Esophagus muscularis mucosa (tissue), 4 donors: ENCODE measurements at regions not wholly inside any gene's neighbourhood (a gene's known extent, or its start where the extent isn't known, plus 50 kb on each side); places are given as distances from the start of the nearest gene placed in this dataset.

Experiments used
- DNase-seq: peaks from one replicate; pipeline ENCODE4 v3.0.0-alpha.2; 2017; ENCODE audit errors: extremely low spot score
- H3K27ac ChIP-seq, 4 donors: fragments of 200-600 bp; sonication (generic); replicated peaks in 1 of 4; 1 replicate in 3 of 4; 2 replicates in 1 of 4; pipeline ENCODE4 v1.5.1; 2016 to 2019; ENCODE audit warnings: mild to moderate bottlenecking in 1 of 4
- H3K27me3 ChIP-seq, 4 donors: fragments of 200-600 bp; sonication (generic); one replicate each; pipeline versions ENCODE4 v1.5.1 to v1.6.0; 2016 to 2019
- H3K36me3 ChIP-seq, 4 donors: fragments of 200-600 bp; sonication (generic); one replicate each; pipeline ENCODE4 v1.5.1; 2016 to 2019
- H3K4me1 ChIP-seq, 4 donors: fragments of 200-600 bp; sonication (generic); one replicate each; pipeline ENCODE4 v1.5.1; 2016 to 2019
- H3K4me3 ChIP-seq, 4 donors: fragments of 200-600 bp; sonication (generic); 1 replicate in 2 of 4; 2 replicates in 2 of 4; pipeline ENCODE4 v1.5.1; 2016 to 2019; ENCODE audit warnings: mild to moderate bottlenecking in 4 of 4, moderate library complexity in 1 of 4
- H3K9me3 ChIP-seq, 4 donors: fragments of 200-600 bp; sonication (generic); 1 replicate in 3 of 4; 2 replicates in 1 of 4; pipeline ENCODE4 v1.5.1; 2016 to 2019
- EP300 ChIP-seq: sonication (generic); formaldehyde crosslinking; IDR thresholded peaks from one replicate; pipeline ENCODE4 v1.6.1; 2017; ENCODE audit warnings: antibody characterized with exemption
- POLR2A ChIP-seq: fragments of 450-650 bp; IDR thresholded peaks from one replicate; pipeline ENCODE4 v1.6.1; 2017; ENCODE audit warnings: antibody characterized with exemption, moderate library complexity, mild to moderate bottlenecking, low read depth
- POLR2AphosphoS5 ChIP-seq, 2 donors: sonication (generic); formaldehyde crosslinking; IDR thresholded peaks; one replicate each; pipeline ENCODE4 v1.6.1; 2017; ENCODE audit warnings: antibody characterized with exemption in 2 of 2
- WGBS: methylation state at CpG from one replicate; pipeline ENCODE4 v1.1.5; 2018; 5-methylcytosine and 5-hydroxymethylcytosine counted together
- intact Hi-C: fragments of 100-400 bp; cut with DNase I; formaldehyde crosslinking; loops from one replicate; pipeline ENCODE4 v1.15.1; 2023
- TF ChIP-seq, protein P1 (sequence below), 3 experiments: fragments of 200-600 bp in 2 of 3; fragments of 450-650 bp in 1 of 3; sonication (generic) in 2 of 3; IDR thresholded peaks; one replicate each; pipeline ENCODE4 v1.5.1; 2017 to 2019; ENCODE audit warnings: antibody characterized with exemption in 3 of 3, mild to moderate bottlenecking in 2 of 3, moderate library complexity in 1 of 3

DNA sequence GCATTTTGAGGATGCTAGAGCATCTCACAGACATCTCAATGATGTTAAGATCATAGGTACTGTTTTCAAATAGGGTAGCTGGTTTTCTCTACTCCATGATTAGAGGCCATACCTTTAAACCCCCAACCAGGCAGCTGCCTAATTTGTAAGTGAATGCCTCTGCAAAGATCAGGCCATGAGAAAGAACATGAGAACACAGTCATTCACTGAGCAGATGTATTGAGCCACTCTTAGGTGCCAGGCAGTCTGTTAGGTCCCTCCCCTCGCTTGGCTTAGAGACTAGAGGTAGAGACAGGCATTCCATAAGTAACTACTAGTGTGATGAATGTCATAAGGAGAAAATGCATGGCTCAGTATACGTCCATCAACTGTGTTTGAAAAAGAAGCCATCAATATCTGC is 410.0 kb downstream of the FGF9 start:
- Histone ChIP-seq H3K27ac (no peak overlapping the region), H3K4me3 (no peak overlapping the region), H3K36me3 (no peaks in the 10 kb centered on the region), H3K4me1 (no peaks in the 10 kb centered on the region), H3K27me3 (no peaks in the 10 kb centered on the region), H3K9me3 (no peaks in the 10 kb centered on the region)
- intact Hi-C loops, result no loop called here
- no peak for TF ChIP-seq EP300
- no peak for TF ChIP-seq POLR2AphosphoS5 (IDR thresholded peaks at IDR 0.05)
- TF ChIP-seq, protein P1, sequence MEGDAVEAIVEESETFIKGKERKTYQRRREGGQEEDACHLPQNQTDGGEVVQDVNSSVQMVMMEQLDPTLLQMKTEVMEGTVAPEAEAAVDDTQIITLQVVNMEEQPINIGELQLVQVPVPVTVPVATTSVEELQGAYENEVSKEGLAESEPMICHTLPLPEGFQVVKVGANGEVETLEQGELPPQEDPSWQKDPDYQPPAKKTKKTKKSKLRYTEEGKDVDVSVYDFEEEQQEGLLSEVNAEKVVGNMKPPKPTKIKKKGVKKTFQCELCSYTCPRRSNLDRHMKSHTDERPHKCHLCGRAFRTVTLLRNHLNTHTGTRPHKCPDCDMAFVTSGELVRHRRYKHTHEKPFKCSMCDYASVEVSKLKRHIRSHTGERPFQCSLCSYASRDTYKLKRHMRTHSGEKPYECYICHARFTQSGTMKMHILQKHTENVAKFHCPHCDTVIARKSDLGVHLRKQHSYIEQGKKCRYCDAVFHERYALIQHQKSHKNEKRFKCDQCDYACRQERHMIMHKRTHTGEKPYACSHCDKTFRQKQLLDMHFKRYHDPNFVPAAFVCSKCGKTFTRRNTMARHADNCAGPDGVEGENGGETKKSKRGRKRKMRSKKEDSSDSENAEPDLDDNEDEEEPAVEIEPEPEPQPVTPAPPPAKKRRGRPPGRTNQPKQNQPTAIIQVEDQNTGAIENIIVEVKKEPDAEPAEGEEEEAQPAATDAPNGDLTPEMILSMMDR (IDR thresholded peaks at IDR 0.05), result no peak
- no peak for TF ChIP-seq POLR2A
- no peak for DNase-seq
- 80% methylated on average over 2 of the region's 2 CpGs for WGBS

DNA sequence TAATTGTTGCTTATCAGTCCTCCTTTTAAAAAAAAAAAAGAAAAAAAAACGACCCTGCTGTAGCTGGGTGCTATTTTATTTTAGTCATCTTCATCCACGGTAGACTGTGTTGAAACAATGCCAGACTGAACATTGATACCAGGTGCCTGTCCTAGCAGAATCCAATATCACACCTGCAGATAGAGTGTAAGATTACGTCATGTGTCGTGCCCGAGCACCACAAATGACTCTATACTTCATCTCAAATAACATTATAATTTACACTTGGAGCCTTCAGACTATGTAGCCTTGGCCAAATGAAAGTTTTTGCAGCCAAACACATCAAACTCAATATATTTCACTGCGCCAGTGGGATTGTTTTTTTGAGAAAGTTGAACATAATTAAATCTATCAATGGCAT is 410.6 kb downstream of the FGF9 start:
- H3K27me3 ChIP-seq, result no peaks in the 10 kb centered on the region
- no peaks in the 10 kb centered on the region for H3K36me3 ChIP-seq
- TF ChIP-seq EP300, result no peak
- TF ChIP-seq, protein P1 (IDR thresholded peaks at IDR 0.05), result no peak
- no peak for TF ChIP-seq POLR2A
- H3K9me3 ChIP-seq, result no peaks in the 10 kb centered on the region
- intact Hi-C loops, result no loop called here
- no peaks in the 10 kb centered on the region for H3K4me1 ChIP-seq
- no peak overlapping the region for H3K27ac ChIP-seq
- H3K4me3 ChIP-seq, result no peak overlapping the region
- no peak for DNase-seq
- 62% methylated on average over 6 of the region's 6 CpGs for WGBS

GRCh38 chr13:22082030-22082429 is 411.2 kb downstream of the FGF9 start:
- Histone ChIP-seq H3K27me3 (no peaks in the 10 kb centered on the region), H3K4me3 (no peak overlapping the region), H3K9me3 (no peaks in the 10 kb centered on the region), H3K36me3 (no peaks in the 10 kb centered on the region), H3K27ac (no peak overlapping the region), H3K4me1 (no peaks in the 10 kb centered on the region)
- intact Hi-C loops, result no loop called here
- TF ChIP-seq, protein P1 (IDR thresholded peaks at IDR 0.05), result no peak
- TF ChIP-seq POLR2A, result no peak
- TF ChIP-seq EP300, result no peak
- no peak for TF ChIP-seq POLR2AphosphoS5 (IDR thresholded peaks at IDR 0.05)
- DNase-seq, result no peak
- 66% methylated on average over 2 of the region's 2 CpGs for WGBS

DNA sequence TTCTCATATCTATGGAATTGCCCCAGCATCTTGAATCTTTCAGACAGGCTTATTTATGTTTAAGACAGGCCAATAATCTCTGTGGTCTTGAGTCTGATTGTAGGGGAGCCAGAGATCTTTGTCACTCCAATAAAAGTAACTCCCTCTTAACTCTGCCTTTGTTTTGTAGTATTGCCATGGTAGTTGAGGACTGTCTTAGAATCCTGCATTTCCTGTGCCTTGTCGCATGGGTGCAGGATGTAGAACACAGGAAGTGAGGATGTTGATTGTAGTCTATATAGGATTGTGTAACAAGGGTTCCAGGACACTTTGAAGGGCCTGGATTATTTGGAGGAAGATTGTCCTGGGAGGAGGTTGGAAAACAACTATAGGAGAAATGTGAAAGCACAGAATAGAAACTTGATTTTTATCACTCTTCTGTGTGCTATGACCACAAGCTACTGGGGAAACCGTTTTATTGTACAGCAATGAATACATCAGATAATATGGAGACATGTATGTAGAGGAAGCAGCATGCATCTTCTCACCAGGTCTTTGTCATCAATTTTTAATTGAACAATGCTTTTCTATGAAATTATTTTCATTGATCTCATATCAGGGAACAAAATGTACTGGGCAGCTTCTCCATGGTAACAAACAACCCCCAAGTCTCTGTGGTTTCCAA is 411.7 kb downstream of the FGF9 start:
- no peak overlapping the region for H3K27ac ChIP-seq
- H3K27me3 ChIP-seq, result no peaks in the 10 kb centered on the region
- H3K4me3 ChIP-seq, result no peak overlapping the region
- TF ChIP-seq POLR2AphosphoS5 (IDR thresholded peaks at IDR 0.05), result no peak
- no peak for TF ChIP-seq EP300
- TF ChIP-seq, protein P1 (IDR thresholded peaks at IDR 0.05), result no peak
- TF ChIP-seq POLR2A, result no peak
- no peaks in the 10 kb centered on the region for H3K9me3 ChIP-seq
- intact Hi-C loops, result no loop called here
- no peaks in the 10 kb centered on the region for H3K4me1 ChIP-seq
- 66% methylated on average over 2 of the region's 2 CpGs for WGBS
- DNase-seq, result no peak
- no peaks in the 10 kb centered on the region for H3K36me3 ChIP-seq

- Histone ChIP-seq H3K4me1 (no peaks in the 10 kb centered on the region), H3K4me3 (no peak overlapping the region), H3K9me3 (no peaks in the 10 kb centered on the region), H3K27ac (no peak overlapping the region), H3K27me3 (no peaks in the 10 kb centered on the region), H3K36me3 (no peaks in the 10 kb centered on the region)
- TF ChIP-seq EP300, result no peak
- TF ChIP-seq, protein P1 (IDR thresholded peaks at IDR 0.05), result no peak
- TF ChIP-seq POLR2AphosphoS5 (IDR thresholded peaks at IDR 0.05), result no peak
- no peak for TF ChIP-seq POLR2A
- no peak for DNase-seq
- intact Hi-C loops, result no loop called here
- WGBS, result 84% methylated on average over 2 of the region's 2 CpGs
Measured at GRCh38 chr13:22085001-22085400, 414.1 kb downstream of the FGF9 start.
